CD14-positive monocyte (primary cell): ENCODE measurements at regions not wholly inside any gene's neighbourhood (a gene's known extent, or its start where the extent isn't known, plus 50 kb on each side); places are given as distances from the start of the nearest gene placed in this dataset.
A peak's percentile ranks its signal among the peaks of the same experiment; 100 is the strongest.

Source experiments
- DNase-seq, 3 donors: peaks; one replicate each; pipeline ENCODE4 v3.0.0-alpha.2; 2011 to 2022
- H2AFZ ChIP-seq: 2 replicates; pipeline ENCODE4 v1.6.0; 2012; ENCODE audit warnings: mild to moderate bottlenecking, low read depth, low read length, inconsistent platforms; ENCODE audit not compliant: insufficient read depth, poor library complexity, severe bottlenecking
- H3K27ac ChIP-seq, 2 donors: 1 replicate in 1 of 2; 2 replicates in 1 of 2; pipeline ENCODE4 v1.5.1; 2012 to 2013; ENCODE audit warnings: low read length in 2 of 2, control low read depth in 1 of 2, inconsistent platforms in 1 of 2, low read depth in 1 of 2, mild to moderate bottlenecking in 1 of 2
- H3K27me3 ChIP-seq, 2 donors: one replicate each; pipeline versions ENCODE4 v1.6.0 to v1.6.1; 2011 to 2013; ENCODE audit warnings: low read length in 2 of 2; ENCODE audit not compliant: control insufficient read depth in 2 of 2, insufficient read depth in 2 of 2
- H3K36me3 ChIP-seq, 2 donors: replicated peaks in 1 of 2; 1 replicate in 1 of 2; 2 replicates in 1 of 2; pipeline versions ENCODE4 v1.5.1 to v1.6.1; 2012 to 2013; ENCODE audit warnings: low read length in 2 of 2, control low read depth in 1 of 2, inconsistent platforms in 1 of 2, mild to moderate bottlenecking in 1 of 2; ENCODE audit not compliant: insufficient read depth in 2 of 2, control insufficient read depth in 1 of 2
- H3K4me1 ChIP-seq, 2 donors: 1 replicate in 1 of 2; 2 replicates in 1 of 2; pipeline versions ENCODE4 v1.5.1 to v1.6.1; 2012 to 2013; ENCODE audit warnings: low read length in 2 of 2, control low read depth in 1 of 2, inconsistent platforms in 1 of 2, mild to moderate bottlenecking in 1 of 2, moderate library complexity in 1 of 2; ENCODE audit not compliant: insufficient read depth in 2 of 2, control insufficient read depth in 1 of 2
- H3K4me2 ChIP-seq: replicated peaks from 2 replicates; pipeline ENCODE3; 2012; ENCODE audit warnings: low read length, moderate library complexity, mild to moderate bottlenecking; ENCODE audit not compliant: poor library complexity, severe bottlenecking; ENCODE audit errors: extremely low read depth
- H3K4me3 ChIP-seq, 3 experiments: fragments of 200-600 bp in 1 of 3; sonication (generic) in 1 of 3; replicated peaks in 1 of 3; 1 replicate in 2 of 3; 2 replicates in 1 of 3; pipeline ENCODE4 v1.5.1; 2011 to 2013; ENCODE audit warnings: low read length in 3 of 3, mild to moderate bottlenecking in 3 of 3, control low read depth in 2 of 3, low read depth in 2 of 3, inconsistent platforms in 1 of 3, moderate library complexity in 1 of 3
- H3K79me2 ChIP-seq: 2 replicates; pipeline ENCODE4 v1.6.0; 2012; ENCODE audit warnings: mild to moderate bottlenecking, control low read depth, inconsistent platforms, low read length, moderate library complexity; ENCODE audit not compliant: insufficient read depth
- H3K9ac ChIP-seq: 2 replicates; pipeline ENCODE4 v1.6.0; 2017; ENCODE audit warnings: low read length, mild to moderate bottlenecking; ENCODE audit not compliant: insufficient read depth, poor library complexity, severe bottlenecking
- H3K9me3 ChIP-seq, 2 donors: replicated peaks in 1 of 2; 1 replicate in 1 of 2; 2 replicates in 1 of 2; pipeline versions ENCODE4 v1.5.1 to v1.6.1; 2012 to 2013; ENCODE audit warnings: low read length in 2 of 2, control low read depth in 1 of 2; ENCODE audit not compliant: control insufficient read depth in 1 of 2, insufficient read depth in 1 of 2
- H4K20me1 ChIP-seq: 2 replicates; pipeline ENCODE4 v1.6.0; 2012; ENCODE audit warnings: mild to moderate bottlenecking, low read length, control low read depth, moderate library complexity; ENCODE audit not compliant: insufficient read depth
- H3K27ac Mint-ChIP-seq, 7 donors: one replicate each; pipeline ENCODE4 v1.8.0; 2020; ENCODE audit warnings: mild to moderate bottlenecking in 7 of 7, mixed read lengths in 7 of 7, moderate library complexity in 6 of 7, inconsistent platforms in 2 of 7
- H3K27me3 Mint-ChIP-seq, 3 donors: one replicate each; pipeline ENCODE4 v1.8.0; 2021 to 2022; ENCODE audit warnings: low read depth in 3 of 3, mild to moderate bottlenecking in 3 of 3, mixed read lengths in 3 of 3, moderate library complexity in 3 of 3, inconsistent platforms in 1 of 3
- H3K36me3 Mint-ChIP-seq, 2 donors: one replicate each; pipeline ENCODE4 v1.8.0; 2020; ENCODE audit warnings: mixed read lengths in 2 of 2, inconsistent platforms in 1 of 2, mild to moderate bottlenecking in 1 of 2
- H3K4me1 Mint-ChIP-seq: one replicate; pipeline ENCODE4 v1.8.0; 2020; ENCODE audit warnings: mild to moderate bottlenecking, mixed read lengths
- H3K4me3 Mint-ChIP-seq, 2 donors: one replicate each; pipeline ENCODE4 v1.8.0; 2020; ENCODE audit warnings: mild to moderate bottlenecking in 2 of 2, mixed read lengths in 2 of 2, moderate library complexity in 1 of 2
- H3K9me3 Mint-ChIP-seq, 7 donors: one replicate each; pipeline ENCODE4 v1.8.0; 2020 to 2022; ENCODE audit warnings: mixed read lengths in 7 of 7, mild to moderate bottlenecking in 6 of 7, moderate library complexity in 6 of 7, inconsistent platforms in 2 of 7
- CTCF ChIP-seq: fragments of 200-600 bp; IDR thresholded peaks from one replicate; pipeline ENCODE4 v1.8.0; 2022; ENCODE audit warnings: antibody characterized with exemption, mild to moderate bottlenecking
- WGBS: methylation state at CpG from one replicate; pipeline ENCODE4 v1.1.5; 2013; ENCODE audit warnings: missing lambda C conversion rate; ENCODE audit not compliant: insufficient coverage; 5-methylcytosine and 5-hydroxymethylcytosine counted together
- intact Hi-C, 2 donors: fragments of 100-400 bp; cut with micrococcal nuclease; formaldehyde crosslinking; loops; one replicate each; pipeline versions ENCODE4 v1.15.0 to v1.15.1; 2023

- Histone ChIP-seq H3K9ac (no peak overlapping the region), H2AFZ (no peak overlapping the region), H3K9me3 (no peaks in the 10 kb centered on the region), H3K4me2 (no peak overlapping the region), H3K4me3 (no peak overlapping the region), H3K36me3 (no peaks in the 10 kb centered on the region), H3K27me3 (no peaks in the 10 kb centered on the region), H3K4me1 (peaks cover 9 to 19% of the 10 kb centered on the region in 2 donors), H3K79me2 (no peaks in the 10 kb centered on the region), H4K20me1 (no peaks in the 10 kb centered on the region), H3K27ac (no peak overlapping the region)
- Mint-ChIP-seq H3K4me1 (peaks cover 32% of the 10 kb centered on the region), H3K27ac (no peak overlapping the region), H3K9me3 (no peaks in the 10 kb centered on the region), H3K36me3 (peaks cover 0 to 2% of the 10 kb centered on the region in 2 donors), H3K4me3 (no peak overlapping the region), H3K27me3 (peaks cover 3 to 9% (median 5%) of the 10 kb centered on the region in 3 donors)
- WGBS: no CpG with 5 or more reads among the region's 2 CpGs
- DNase-seq: no peak
- no peak for TF ChIP-seq CTCF
- intact Hi-C loops: no loop called here
Measured at GRCh38 chr2:37867166-37867565, 57.9 kb upstream of the RMDN2 start.

- Mint-ChIP-seq H3K4me3 (no peak overlapping the region), H3K4me1 (peaks cover 35% of the 10 kb centered on the region), H3K27ac (peak overlapping the region in 1 of 7 donors; percentile 3), H3K27me3 (peaks cover 0 to 10% (median 3%) of the 10 kb centered on the region in 3 donors), H3K9me3 (no peaks in the 10 kb centered on the region), H3K36me3 (peaks cover 0 to 2% of the 10 kb centered on the region in 2 donors)
- H3K27ac ChIP-seq: no peak overlapping the region
- intact Hi-C loops: no loop called here
- H3K9me3 ChIP-seq: no peaks in the 10 kb centered on the region
- no peak overlapping the region for H2AFZ ChIP-seq
- WGBS: 0% methylated on average over 1 of the region's 2 CpGs
- peak in 2 of 3 donors; percentile 10 to 29 for DNase-seq
- H4K20me1 ChIP-seq: no peaks in the 10 kb centered on the region
- H3K4me2 ChIP-seq: no peak overlapping the region
- H3K4me3 ChIP-seq: no peak overlapping the region
- no peak for TF ChIP-seq CTCF
- peaks cover 11 to 22% of the 10 kb centered on the region in 2 donors for H3K4me1 ChIP-seq
- no peak overlapping the region for H3K9ac ChIP-seq
- no peaks in the 10 kb centered on the region for H3K36me3 ChIP-seq
- no peaks in the 10 kb centered on the region for H3K79me2 ChIP-seq
- H3K27me3 ChIP-seq: no peaks in the 10 kb centered on the region
Measured at GRCh38 chr2:37868866-37869265, 56.2 kb upstream of the RMDN2 start.
